Kidney (tissue), 13 donors: ENCODE measurements at regions not wholly inside any gene's neighbourhood (a gene's known extent, or its start where the extent isn't known, plus 50 kb on each side); places are given as distances from the start of the nearest gene placed in this dataset.
"Not testable (repeated sequence)": the region's sequence is repeated elsewhere in the genome, so short reads cannot be mapped to it uniquely, and the experiment has no call there.

Experiments used
- DNase-seq, 5 donors: peaks; one replicate each; pipeline ENCODE4 v3.0.0-alpha.2; 2013 to 2020
- FAIRE-seq: peaks from 2 replicates; lab custom pipeline; 2012; peaks lifted over from hg19 to GRCh38; lab: Jason Lieb, UNC
- H3K27ac ChIP-seq, 2 donors: one replicate each; pipeline ENCODE4 v1.7.0; 2013; ENCODE audit warnings: low read depth in 2 of 2, low read length in 2 of 2, inconsistent platforms in 1 of 2
- H3K27me3 ChIP-seq: one replicate; pipeline ENCODE4 v1.7.1; 2013; ENCODE audit warnings: low read length, inconsistent platforms; ENCODE audit not compliant: control insufficient read depth, insufficient read depth
- H3K36me3 ChIP-seq, 3 donors: one replicate each; pipeline versions ENCODE4 v1.7.0 to v1.7.1; 2013; ENCODE audit warnings: low read length in 3 of 3, control low read depth in 1 of 3, inconsistent platforms in 1 of 3; ENCODE audit not compliant: insufficient read depth in 3 of 3, control insufficient read depth in 2 of 3
- H3K4me1 ChIP-seq, 3 donors: one replicate each; pipeline versions ENCODE4 v1.7.0 to v1.7.1; 2013; ENCODE audit warnings: low read length in 3 of 3, inconsistent platforms in 1 of 3, low read depth in 1 of 3; ENCODE audit not compliant: control insufficient read depth in 2 of 3, insufficient read depth in 2 of 3
- H3K4me3 ChIP-seq, 3 donors: one replicate each; pipeline versions ENCODE4 v1.7.0 to v1.8.1; 2013; ENCODE audit warnings: low read length in 3 of 3, control low read depth in 1 of 3, inconsistent platforms in 1 of 3
- H3K9ac ChIP-seq, 3 donors: one replicate each; pipeline versions ENCODE4 v1.7.0 to v1.7.1; 2013; ENCODE audit warnings: low read length in 3 of 3, control low read depth in 1 of 3, inconsistent platforms in 1 of 3
- H3K9me3 ChIP-seq, 3 donors: one replicate each; pipeline versions ENCODE4 v1.7.0 to v1.7.1; 2013; ENCODE audit warnings: low read length in 3 of 3, control low read depth in 1 of 3, inconsistent platforms in 1 of 3; ENCODE audit not compliant: control insufficient read depth in 2 of 3, insufficient read depth in 1 of 3
- CTCF ChIP-seq: IDR thresholded peaks from 3 replicates; pipeline ENCODE4 v1.5.1; 2012; ENCODE audit warnings: mild to moderate bottlenecking, moderate library complexity, borderline replicate concordance; ENCODE audit not compliant: insufficient read depth; ENCODE audit errors: extremely low read depth
- intact Hi-C: fragments of 100-400 bp; cut with DNase I; formaldehyde crosslinking; loops from one replicate; pipeline ENCODE4 v1.11.1; 2022
- donor health status: control.
- donor health status: control.
- donor health status: control.
- donor health status: control.
- donor health status: control.
- donor health status: DM: yes; HTN: yes; CAD: no.
- donor health status: Normal renal cell carcinoma (clear cell type).

- H3K27ac ChIP-seq, H3K27me3 ChIP-seq, FAIRE-seq, DNase-seq, H3K4me3 ChIP-seq, H3K9me3 ChIP-seq, H3K9ac ChIP-seq, intact Hi-C loops, H3K36me3 ChIP-seq, H3K4me1 ChIP-seq: not testable (repeated sequence)
Measured at GRCh38 chr12:116327992-116328391, 50.5 kb upstream of the MED13L start.

- DNase-seq (no peak), FAIRE-seq (no peak)
- Histone ChIP-seq H3K9me3 (no peaks in the 10 kb centered on the region), H3K4me3 (no peak overlapping the region), H3K9ac (no peak overlapping the region), H3K4me1 (no peaks in the 10 kb centered on the region), H3K36me3 (no peaks in the 10 kb centered on the region), H3K27me3 (no peaks in the 10 kb centered on the region), H3K27ac (no peak overlapping the region)
- intact Hi-C loops, result no loop called here
- no peak for TF ChIP-seq CTCF
Measured at GRCh38 chr12:116331876-116332275, 54.4 kb upstream of the MED13L start.

GRCh38 chr12:116332705-116333380 lies 55.4 kb upstream of the MED13L start:
- no peaks in the 10 kb centered on the region for H3K9me3 ChIP-seq
- no peak overlapping the region for H3K9ac ChIP-seq
- no peaks in the 10 kb centered on the region for H3K27me3 ChIP-seq
- no peak for FAIRE-seq
- H3K27ac ChIP-seq, result no peak overlapping the region
- DNase-seq, result no peak
- H3K4me1 ChIP-seq, result no peaks in the 10 kb centered on the region
- H3K4me3 ChIP-seq, result no peak overlapping the region
- H3K36me3 ChIP-seq, result no peaks in the 10 kb centered on the region
- no peak for TF ChIP-seq CTCF
- intact Hi-C loops, result no loop called here

- DNase-seq, result no peak
- H3K36me3 ChIP-seq, result no peaks in the 10 kb centered on the region
- no peak for FAIRE-seq
- no peak overlapping the region for H3K4me3 ChIP-seq
- intact Hi-C loops, result no loop called here
- TF ChIP-seq CTCF, result no peak
- no peak overlapping the region for H3K9ac ChIP-seq
- H3K4me1 ChIP-seq, result no peaks in the 10 kb centered on the region
- no peaks in the 10 kb centered on the region for H3K27me3 ChIP-seq
- H3K9me3 ChIP-seq, result no peaks in the 10 kb centered on the region
- no peak overlapping the region for H3K27ac ChIP-seq
Measured at GRCh38 chr12:116333402-116333801, 55.9 kb upstream of the MED13L start.
